CD4-positive, alpha-beta T cell (primary cell): ENCODE measurements at regions not wholly inside any gene's neighbourhood (a gene's known extent, or its start where the extent isn't known, plus 50 kb on each side); places are given as distances from the start of the nearest gene placed in this dataset.
"Not testable (repeated sequence)": the region's sequence is repeated elsewhere in the genome, so short reads cannot be mapped to it uniquely, and the experiment has no call there.

Experiments
- ATAC-seq: fragments of 200-7000 bp; cut with Tn5 transposase; one replicate; pipeline ENCODE4 v1.10.0; 2022; ENCODE audit warnings: mild to moderate bottlenecking; ENCODE audit not compliant: poor library complexity
- CTCF ChIA-PET: fragments of 350-600 bp; sonication (Branson Sonifier 250); formaldehyde crosslinking; loops from one replicate; lab custom pipeline; 2021; ENCODE audit warnings: antibody characterized with exemption, inconsistent platforms; lab: Charles Lee
- POLR2A ChIA-PET: fragments of 350-600 bp; sonication (Branson Sonifier 250); formaldehyde crosslinking; loops from one replicate; lab custom pipeline; 2021; ENCODE audit warnings: antibody characterized with exemption, inconsistent platforms; lab: Charles Lee
- DNase-seq, 14 experiments: peaks; one replicate each; pipeline ENCODE4 v3.0.0-alpha.2; 2013 to 2020; ENCODE audit warnings: mixed read lengths in 2 of 14
- H3K27ac ChIP-seq, 2 donors: one replicate each; pipeline versions ENCODE4 v1.5.1 to v1.7.0; 2013; ENCODE audit warnings: low read length in 2 of 2, low read depth in 1 of 2, mild to moderate bottlenecking in 1 of 2
- H3K27me3 ChIP-seq, 2 experiments: 1 replicate in 1 of 2; 2 replicates in 1 of 2; pipeline versions ENCODE4 v1.6.1 to v1.7.0; 2013; ENCODE audit warnings: low read length in 2 of 2, control low read depth in 1 of 2, mild to moderate bottlenecking in 1 of 2, moderate library complexity in 1 of 2; ENCODE audit not compliant: insufficient read depth in 2 of 2, control insufficient read depth in 1 of 2
- H3K36me3 ChIP-seq: one replicate; pipeline ENCODE4 v1.6.1; 2013; ENCODE audit warnings: low read length, control low read depth; ENCODE audit not compliant: insufficient read depth
- H3K4me1 ChIP-seq: one replicate; pipeline ENCODE4 v1.6.1; 2013; ENCODE audit warnings: low read length, control low read depth; ENCODE audit not compliant: insufficient read depth
- H3K4me3 ChIP-seq: one replicate; pipeline ENCODE4 v1.5.1; 2013; ENCODE audit warnings: mild to moderate bottlenecking, low read length, moderate library complexity
- H3K9me3 ChIP-seq, 2 experiments: 1 replicate in 1 of 2; 2 replicates in 1 of 2; pipeline versions ENCODE4 v1.6.1 to v1.7.0; 2013; ENCODE audit warnings: low read length in 2 of 2, mild to moderate bottlenecking in 2 of 2, control low read depth in 1 of 2, moderate library complexity in 1 of 2; ENCODE audit not compliant: control insufficient read depth in 1 of 2, insufficient read depth in 1 of 2
- H3K27ac Mint-ChIP-seq: one replicate; pipeline ENCODE4 v1.8.0; 2020; ENCODE audit warnings: mixed read lengths
- H3K27me3 Mint-ChIP-seq: one replicate; pipeline ENCODE4 v1.8.0; 2021; ENCODE audit warnings: mixed read lengths
- H3K36me3 Mint-ChIP-seq: one replicate; pipeline ENCODE4 v1.8.0; 2021; ENCODE audit warnings: low read depth, mixed read lengths
- H3K4me1 Mint-ChIP-seq: one replicate; pipeline ENCODE4 v1.8.0; 2021; ENCODE audit warnings: low read depth, mixed read lengths
- H3K4me3 Mint-ChIP-seq: one replicate; pipeline ENCODE4 v1.8.0; 2020; ENCODE audit warnings: mild to moderate bottlenecking, mixed read lengths
- H3K9me3 Mint-ChIP-seq: one replicate; pipeline ENCODE4 v1.8.0; 2020; ENCODE audit warnings: mixed read lengths
- CTCF ChIP-seq: fragments of 200-600 bp; IDR thresholded peaks from one replicate; pipeline ENCODE4 v1.8.0; 2022; ENCODE audit warnings: antibody characterized with exemption, mild to moderate bottlenecking
- intact Hi-C, 2 experiments: fragments of 100-400 bp; cut with DNase I in 1 of 2; cut with micrococcal nuclease in 1 of 2; formaldehyde crosslinking; loops; one replicate each; pipeline versions ENCODE4 v1.15.1 to v1.9.0; 2023 to 2025; cut with DNase I, micrococcal nuclease

- POLR2A ChIA-PET, result no interaction called here
These were observed 1643.5 kb downstream of the TP53TG3F start for GRCh38 chr16:35102780-35103403.

GRCh38 chr16:35111772-35112171, 1652.4 kb downstream of the TP53TG3F start:
- intact Hi-C loops, H3K9me3 ChIP-seq, H3K4me3 ChIP-seq, H3K4me1 Mint-ChIP-seq, H3K27ac ChIP-seq, H3K36me3 Mint-ChIP-seq, H3K4me3 Mint-ChIP-seq, H3K36me3 ChIP-seq, H3K27me3 ChIP-seq, H3K27ac Mint-ChIP-seq, ATAC-seq, DNase-seq, CTCF ChIA-PET, H3K4me1 ChIP-seq, POLR2A ChIA-PET, H3K27me3 Mint-ChIP-seq, H3K9me3 Mint-ChIP-seq: not testable (repeated sequence)

More at GRCh38 chr16:35102780-35103403, 1643.5 kb downstream of the TP53TG3F start:
- no peak for ATAC-seq
- Histone ChIP-seq H3K27me3 (no peaks in the 10 kb centered on the region), H3K4me3 (no peak overlapping the region), H3K4me1 (no peaks in the 10 kb centered on the region), H3K9me3 (peaks cover 0 to 23% of the 10 kb centered on the region in 2 experiments), H3K27ac (no peak overlapping the region), H3K36me3 (no peaks in the 10 kb centered on the region)
- DNase-seq, result no peak
- Mint-ChIP-seq H3K27me3 (no peaks in the 10 kb centered on the region), H3K27ac (no peak overlapping the region), H3K4me3 (no peak overlapping the region), H3K36me3 (no peaks in the 10 kb centered on the region), H3K9me3 (peaks cover 7% of the 10 kb centered on the region), H3K4me1 (no peaks in the 10 kb centered on the region)
- CTCF ChIA-PET, result no interaction called here
- TF ChIP-seq CTCF, result no peak
- intact Hi-C loops, result no loop called here

GRCh38 chr16:35131429-35131828, 1672.0 kb downstream of the TP53TG3F start:
- Mint-ChIP-seq H3K4me3 (no peak overlapping the region), H3K36me3 (no peaks in the 10 kb centered on the region), H3K4me1 (no peaks in the 10 kb centered on the region), H3K27ac (no peak overlapping the region), H3K9me3 (peaks cover 15% of the 10 kb centered on the region), H3K27me3 (no peaks in the 10 kb centered on the region)
- DNase-seq (no peak), ATAC-seq (no peak)
- Histone ChIP-seq H3K27me3 (no peaks in the 10 kb centered on the region), H3K4me3 (no peak overlapping the region), H3K27ac (no peak overlapping the region), H3K36me3 (no peaks in the 10 kb centered on the region), H3K9me3 (peaks cover 5% of the 10 kb centered on the region in 2 experiments), H3K4me1 (no peaks in the 10 kb centered on the region)
- POLR2A ChIA-PET, result no interaction called here
- intact Hi-C loops, result no loop called here
- TF ChIP-seq CTCF, result no peak
- CTCF ChIA-PET, result no interaction called here

- ChIA-PET POLR2A (no interaction called here), CTCF (no interaction called here)
- H3K27me3 ChIP-seq, result no peaks in the 10 kb centered on the region
- Mint-ChIP-seq H3K36me3 (no peaks in the 10 kb centered on the region), H3K9me3 (peaks cover 10% of the 10 kb centered on the region), H3K27me3 (no peaks in the 10 kb centered on the region), H3K4me1 (no peaks in the 10 kb centered on the region), H3K27ac (no peak overlapping the region), H3K4me3 (no peak overlapping the region)
- no peak overlapping the region for H3K4me3 ChIP-seq
- H3K36me3 ChIP-seq, result no peaks in the 10 kb centered on the region
- no peaks in the 10 kb centered on the region for H3K4me1 ChIP-seq
- ATAC-seq (no peak), DNase-seq (no peak)
- intact Hi-C loops, result no loop called here
- H3K9me3 ChIP-seq, result peaks cover 5 to 7% of the 10 kb centered on the region in 2 experiments
- TF ChIP-seq CTCF, result no peak
- no peak overlapping the region for H3K27ac ChIP-seq
These were observed 1675.1 kb downstream of the TP53TG3F start for GRCh38 chr16:35134471-35134870.
